ENCODE measurements at regions not wholly inside any gene's neighbourhood (a gene's known extent, or its start where the extent isn't known, plus 50 kb on each side); places are given as distances from the start of the nearest gene placed in this dataset.
"Not testable (repeated sequence)": the region's sequence is repeated elsewhere in the genome, so short reads cannot be mapped to it uniquely, and the experiment has no call there.

GRCh38 chr19:30277941-30278881 lies 94.0 kb upstream of the ZNF536 start:
- DNase-seq, result no peak

GRCh38 chr19:30278882-30279254 lies 93.3 kb upstream of the ZNF536 start:
- DNase-seq, result no peak

GRCh38 chr19:30280018-30280417 lies 92.2 kb upstream of the ZNF536 start:
- DNase-seq, result no peak

- DNase-seq, result no peak
These were observed 90.3 kb upstream of the ZNF536 start for GRCh38 chr19:30281906-30282305.

- no peak for DNase-seq
These were observed 88.6 kb upstream of the ZNF536 start for GRCh38 chr19:30283556-30283955.

GRCh38 chr19:30284209-30284608 lies 88.0 kb upstream of the ZNF536 start:
- no peak for DNase-seq

- no peak for DNase-seq
These were observed 87.3 kb upstream of the ZNF536 start for GRCh38 chr19:30284885-30285284.

GRCh38 chr19:30286378-30286777 lies 85.8 kb upstream of the ZNF536 start:
- no peak for DNase-seq

- DNase-seq, result no peak
These were observed 84.9 kb upstream of the ZNF536 start for GRCh38 chr19:30287259-30287658.

GRCh38 chr19:30287973-30288372 lies 84.2 kb upstream of the ZNF536 start:
- DNase-seq, result no peak

GRCh38 chr19:30288911-30289310 lies 83.3 kb upstream of the ZNF536 start:
- DNase-seq, result no peak

- DNase-seq, result no peak
These were observed 82.8 kb upstream of the ZNF536 start for GRCh38 chr19:30289336-30289735.

GRCh38 chr19:30290805-30291204 lies 81.4 kb upstream of the ZNF536 start:
- not testable (repeated sequence) for DNase-seq

- DNase-seq, result no peak
These were observed 79.0 kb upstream of the ZNF536 start for GRCh38 chr19:30293051-30293785.

- no peak for DNase-seq
These were observed 74.2 kb upstream of the ZNF536 start for GRCh38 chr19:30297969-30298368.

GRCh38 chr19:30303131-30303654 lies 69.0 kb upstream of the ZNF536 start:
- DNase-seq, result no peak

GRCh38 chr19:30304540-30304939 lies 67.6 kb upstream of the ZNF536 start:
- DNase-seq, result no peak

- DNase-seq, result no peak
These were observed 66.7 kb upstream of the ZNF536 start for GRCh38 chr19:30305346-30306060.

GRCh38 chr19:30307191-30307974 lies 64.8 kb upstream of the ZNF536 start:
- no peak for DNase-seq

GRCh38 chr19:30309176-30309575 lies 63.0 kb upstream of the ZNF536 start:
- DNase-seq, result no peak

- DNase-seq, result no peak
These were observed 62.1 kb upstream of the ZNF536 start for GRCh38 chr19:30309905-30310601.
